ENCODE measurements at regions not wholly inside any gene's neighbourhood (a gene's known extent, or its start where the extent isn't known, plus 50 kb on each side); places are given as distances from the start of the nearest gene placed in this dataset.

DNA sequence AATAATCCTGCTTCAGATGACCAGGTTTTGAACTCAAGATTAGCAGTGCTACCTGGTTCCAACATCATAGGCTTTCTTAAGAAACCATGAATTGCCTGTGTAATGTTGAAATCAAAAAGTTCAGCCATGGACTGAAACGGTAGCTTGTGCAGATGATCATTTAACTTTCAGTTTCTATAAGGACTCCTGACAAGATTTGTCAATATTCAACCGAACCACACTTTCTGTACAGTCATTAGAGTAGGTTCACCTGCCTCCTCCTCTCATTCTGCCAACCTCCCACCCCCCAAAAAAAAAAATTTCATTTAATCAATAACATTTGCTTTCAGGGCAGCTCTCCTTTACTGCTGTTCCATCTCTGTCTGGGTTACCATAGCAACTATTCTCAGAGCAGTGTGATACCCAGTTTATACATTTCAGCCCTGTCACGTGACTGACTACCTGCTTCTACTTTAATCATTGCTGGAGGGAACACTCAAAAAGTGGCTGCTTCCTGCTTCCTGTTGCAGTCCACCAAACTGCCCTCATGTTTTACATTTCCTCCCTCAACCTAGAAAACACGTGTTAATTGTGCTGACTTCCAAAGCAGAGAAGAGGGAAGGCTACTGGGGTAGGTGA, 275.5 kb downstream of the SS18 start:
- TF ChIP-seq, protein P1, sequence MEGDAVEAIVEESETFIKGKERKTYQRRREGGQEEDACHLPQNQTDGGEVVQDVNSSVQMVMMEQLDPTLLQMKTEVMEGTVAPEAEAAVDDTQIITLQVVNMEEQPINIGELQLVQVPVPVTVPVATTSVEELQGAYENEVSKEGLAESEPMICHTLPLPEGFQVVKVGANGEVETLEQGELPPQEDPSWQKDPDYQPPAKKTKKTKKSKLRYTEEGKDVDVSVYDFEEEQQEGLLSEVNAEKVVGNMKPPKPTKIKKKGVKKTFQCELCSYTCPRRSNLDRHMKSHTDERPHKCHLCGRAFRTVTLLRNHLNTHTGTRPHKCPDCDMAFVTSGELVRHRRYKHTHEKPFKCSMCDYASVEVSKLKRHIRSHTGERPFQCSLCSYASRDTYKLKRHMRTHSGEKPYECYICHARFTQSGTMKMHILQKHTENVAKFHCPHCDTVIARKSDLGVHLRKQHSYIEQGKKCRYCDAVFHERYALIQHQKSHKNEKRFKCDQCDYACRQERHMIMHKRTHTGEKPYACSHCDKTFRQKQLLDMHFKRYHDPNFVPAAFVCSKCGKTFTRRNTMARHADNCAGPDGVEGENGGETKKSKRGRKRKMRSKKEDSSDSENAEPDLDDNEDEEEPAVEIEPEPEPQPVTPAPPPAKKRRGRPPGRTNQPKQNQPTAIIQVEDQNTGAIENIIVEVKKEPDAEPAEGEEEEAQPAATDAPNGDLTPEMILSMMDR (IDR thresholded peaks at IDR 0.05): no peak
- no peak for TF ChIP-seq POLR2A (IDR thresholded peaks at IDR 0.05)
- no peak for TF ChIP-seq EP300 (IDR thresholded peaks at IDR 0.05)
- TF ChIP-seq POLR2AphosphoS5 (IDR thresholded peaks at IDR 0.05): no peak
